A673 (cell line): ENCODE measurements at regions not wholly inside any gene's neighbourhood (a gene's known extent, or its start where the extent isn't known, plus 50 kb on each side); places are given as distances from the start of the nearest gene placed in this dataset.

ENCODE experiments used
- CTCF ChIP-seq: fragments of 300-800, 200-600 bp; sonication (generic); conservative IDR thresholded peaks from 2 replicates; pipeline ENCODE4 v1.5.1; 2017; ENCODE audit warnings: low read depth, mild to moderate bottlenecking, antibody characterized with exemption, low read length, moderate library complexity, mixed read lengths
- EZH2 ChIP-seq: fragments of 200-600 bp; sonication (generic); IDR thresholded peaks from 2 replicates; pipeline ENCODE4 v1.6.1; 2017; ENCODE audit warnings: borderline replicate concordance, low read depth, mild to moderate bottlenecking, mixed read lengths, antibody characterized with exemption, low read length; ENCODE audit not compliant: poor library complexity, severe bottlenecking

DNA sequence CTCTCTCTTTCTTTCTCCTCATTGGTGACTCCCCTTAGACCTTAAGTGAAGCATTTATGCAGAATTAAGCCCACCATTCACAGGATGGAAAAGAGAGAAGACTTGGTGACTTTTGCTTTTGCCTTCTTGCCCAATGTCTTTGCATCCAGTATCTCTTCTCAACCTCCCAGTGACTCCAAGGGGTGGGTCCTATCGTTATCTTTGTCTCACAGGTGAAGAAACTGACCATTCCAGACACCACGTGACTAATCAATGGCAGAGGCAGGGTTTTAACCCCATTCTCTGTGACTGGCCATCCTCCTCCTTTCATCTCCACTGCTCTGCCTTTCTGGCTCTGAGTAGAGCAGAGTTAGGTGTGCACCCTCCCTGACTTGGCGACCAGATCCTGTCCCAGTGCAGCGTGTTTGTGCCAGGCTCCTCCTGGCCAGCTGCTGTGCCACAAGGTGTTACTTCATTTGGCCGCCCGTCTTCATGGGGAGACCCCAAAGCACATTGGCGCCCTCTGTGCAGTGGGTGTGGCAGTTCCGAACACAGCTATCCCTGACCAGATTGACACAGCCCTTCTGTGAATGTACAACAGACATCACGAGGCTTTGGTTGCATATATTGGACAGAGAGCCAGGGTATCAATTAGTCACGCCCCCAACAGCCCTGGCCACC, 501.3 kb downstream of the CD83 start:
- no peak for TF ChIP-seq EZH2
- no peak for TF ChIP-seq CTCF
